ENCODE measurements at regions not wholly inside any gene's neighbourhood (a gene's known extent, or its start where the extent isn't known, plus 50 kb on each side); places are given as distances from the start of the nearest gene placed in this dataset.

GRCh38 chr16:85536411-85537330, 76.5 kb upstream of the GSE1 start:
- TF ChIP-seq POLR2AphosphoS5 (IDR thresholded peaks at IDR 0.05; ENCODE audit: low read depth, low read length), result no peak
- TF ChIP-seq TAF1 (IDR thresholded peaks at IDR 0.05; ENCODE audit: borderline replicate concordance, insufficient read depth, low read length), result no peak
- no peak for TF ChIP-seq FOXP2 (optimal IDR thresholded peaks at IDR 0.05; ENCODE audit: borderline replicate concordance, extremely low read depth, extremely low read length, insufficient read depth)
- no peak for TF ChIP-seq SIN3A (IDR thresholded peaks at IDR 0.05; ENCODE audit: borderline replicate concordance, insufficient read depth, low read length)
- TF ChIP-seq REST (IDR thresholded peaks at IDR 0.05; ENCODE audit: insufficient read depth in 1 of 2, low read depth in 2 of 2, low read length in 2 of 2), result no peak

- no peak for TF ChIP-seq SIN3A (IDR thresholded peaks at IDR 0.05; ENCODE audit: borderline replicate concordance, insufficient read depth, low read length)
- TF ChIP-seq FOXP2 (optimal IDR thresholded peaks at IDR 0.05; ENCODE audit: borderline replicate concordance, extremely low read depth, extremely low read length, insufficient read depth), result no peak
- TF ChIP-seq POLR2AphosphoS5 (IDR thresholded peaks at IDR 0.05; ENCODE audit: low read depth, low read length), result no peak
Measured at GRCh38 chr16:85537331-85537788, 75.8 kb upstream of the GSE1 start.

- TF ChIP-seq SIN3A (IDR thresholded peaks at IDR 0.05; ENCODE audit: borderline replicate concordance, insufficient read depth, low read length), result no peak
- TF ChIP-seq POLR2AphosphoS5 (IDR thresholded peaks at IDR 0.05; ENCODE audit: low read depth, low read length), result no peak
- TF ChIP-seq TAF1 (IDR thresholded peaks at IDR 0.05; ENCODE audit: borderline replicate concordance, insufficient read depth, low read length), result no peak
Measured at GRCh38 chr16:85537795-85538401, 75.2 kb upstream of the GSE1 start.

GRCh38 chr16:85539084-85539483, 74.0 kb upstream of the GSE1 start:
- TF ChIP-seq TAF1 (IDR thresholded peaks at IDR 0.05; ENCODE audit: borderline replicate concordance, insufficient read depth, low read length) (no peak), POLR2AphosphoS5 (IDR thresholded peaks at IDR 0.05; ENCODE audit: low read depth, low read length) (no peak), REST (IDR thresholded peaks at IDR 0.05; ENCODE audit: insufficient read depth in 1 of 2, low read depth in 2 of 2, low read length in 2 of 2) (no peak), FOXP2 (optimal IDR thresholded peaks at IDR 0.05; ENCODE audit: borderline replicate concordance, extremely low read depth, extremely low read length, insufficient read depth) (no peak), SIN3A (IDR thresholded peaks at IDR 0.05; ENCODE audit: borderline replicate concordance, insufficient read depth, low read length) (no peak)

- no peak for TF ChIP-seq FOXP2 (optimal IDR thresholded peaks at IDR 0.05; ENCODE audit: borderline replicate concordance, extremely low read depth, extremely low read length, insufficient read depth)
- no peak for TF ChIP-seq REST (IDR thresholded peaks at IDR 0.05; ENCODE audit: insufficient read depth in 1 of 2, low read depth in 2 of 2, low read length in 2 of 2)
- TF ChIP-seq SIN3A (IDR thresholded peaks at IDR 0.05; ENCODE audit: borderline replicate concordance, insufficient read depth, low read length), result no peak
- TF ChIP-seq POLR2AphosphoS5 (IDR thresholded peaks at IDR 0.05; ENCODE audit: low read depth, low read length), result no peak
- no peak for TF ChIP-seq TAF1 (IDR thresholded peaks at IDR 0.05; ENCODE audit: borderline replicate concordance, insufficient read depth, low read length)
Measured at GRCh38 chr16:85539629-85540291, 73.4 kb upstream of the GSE1 start.
